Dedifferentiated amniotic fluid mesenchymal stem cell (primary cell): ENCODE measurements at regions not wholly inside any gene's neighbourhood (a gene's known extent, or its start where the extent isn't known, plus 50 kb on each side); places are given as distances from the start of the nearest gene placed in this dataset.

Source experiments
- DNase-seq: peaks from one replicate; pipeline ENCODE4 v3.0.0-alpha.2; 2016; ENCODE audit errors: extremely low spot score

- no peak for DNase-seq
Measured at GRCh38 chr7:116145245-116145852, 65.0 kb upstream of the TES start.

GRCh38 chr7:116148108-116148507 is 62.2 kb upstream of the TES start:
- DNase-seq = no peak

GRCh38 chr7:116148626-116149025 is 61.7 kb upstream of the TES start:
- DNase-seq = no peak

- DNase-seq = no peak
Measured at GRCh38 chr7:116150588-116150987, 59.8 kb upstream of the TES start.

GRCh38 chr7:116152276-116152675 is 58.1 kb upstream of the TES start:
- DNase-seq = no peak

- DNase-seq = no peak
Measured at GRCh38 chr7:116153050-116153449, 57.3 kb upstream of the TES start.

GRCh38 chr7:116159711-116160110 is 50.6 kb upstream of the TES start:
- DNase-seq = no peak
